ENCODE measurements at regions not wholly inside any gene's neighbourhood (a gene's known extent, or its start where the extent isn't known, plus 50 kb on each side); places are given as distances from the start of the nearest gene placed in this dataset.
"Not testable (repeated sequence)": the region's sequence is repeated elsewhere in the genome, so short reads cannot be mapped to it uniquely, and the experiment has no call there.

DNA sequence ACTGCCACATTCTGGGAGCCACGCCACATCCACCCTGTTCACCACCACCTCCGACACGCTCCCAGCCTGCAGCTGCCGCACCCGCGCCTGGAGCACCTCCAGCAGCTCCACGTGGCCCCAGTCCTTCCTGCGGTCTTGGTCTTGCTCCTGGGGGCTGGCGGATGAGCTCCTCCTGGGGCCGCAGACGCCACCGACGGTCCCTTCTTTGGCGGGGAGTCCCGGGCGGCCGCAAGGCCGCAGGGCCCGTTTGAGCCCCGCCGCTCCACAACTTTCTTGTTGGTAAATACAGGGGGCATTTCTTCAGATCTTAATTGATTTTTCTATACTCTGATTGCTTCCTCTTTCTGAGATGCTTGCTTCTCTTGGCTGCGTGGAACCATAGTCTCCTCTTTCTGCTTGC is 75.3 kb upstream of the MED13 start:
- H3K4me1 ChIP-seq (ENCODE audit: insufficient read depth, low read length, poor library complexity, severe bottlenecking): no peaks in the 10 kb centered on the region
- ChIA-PET POLR2A (ENCODE audit: low non-redundant PET) (no interaction called here), CTCF (interaction anchor here (0.6 kb wide), 1 partner anchor 59 kb away, joined by 4 read pairs; no protein-coding TSS in a partner anchor)
- H3K4me3 ChIP-seq (ENCODE audit: low read depth, low read length, poor library complexity, severe bottlenecking): no peak overlapping the region
- H3K9me3 ChIP-seq (ENCODE audit: low read depth, low read length, poor library complexity, severe bottlenecking): no peaks in the 10 kb centered on the region
- no peak overlapping the region for H3K27ac ChIP-seq (ENCODE audit: low read depth, low read length, poor library complexity, severe bottlenecking)
- no peak for DNase-seq (ENCODE audit: low spot score)
- BruUV-seq (replicated peaks): no TSS peak
- H3K36me3 ChIP-seq (ENCODE audit: insufficient read depth, low read length, poor library complexity, severe bottlenecking): no peaks in the 10 kb centered on the region
- TF ChIP-seq EZH2 (IDR thresholded peaks at IDR 0.05; ENCODE audit: borderline replicate concordance, low read depth, low read length, poor library complexity, severe bottlenecking): no peak
- TF ChIP-seq, protein P1, sequence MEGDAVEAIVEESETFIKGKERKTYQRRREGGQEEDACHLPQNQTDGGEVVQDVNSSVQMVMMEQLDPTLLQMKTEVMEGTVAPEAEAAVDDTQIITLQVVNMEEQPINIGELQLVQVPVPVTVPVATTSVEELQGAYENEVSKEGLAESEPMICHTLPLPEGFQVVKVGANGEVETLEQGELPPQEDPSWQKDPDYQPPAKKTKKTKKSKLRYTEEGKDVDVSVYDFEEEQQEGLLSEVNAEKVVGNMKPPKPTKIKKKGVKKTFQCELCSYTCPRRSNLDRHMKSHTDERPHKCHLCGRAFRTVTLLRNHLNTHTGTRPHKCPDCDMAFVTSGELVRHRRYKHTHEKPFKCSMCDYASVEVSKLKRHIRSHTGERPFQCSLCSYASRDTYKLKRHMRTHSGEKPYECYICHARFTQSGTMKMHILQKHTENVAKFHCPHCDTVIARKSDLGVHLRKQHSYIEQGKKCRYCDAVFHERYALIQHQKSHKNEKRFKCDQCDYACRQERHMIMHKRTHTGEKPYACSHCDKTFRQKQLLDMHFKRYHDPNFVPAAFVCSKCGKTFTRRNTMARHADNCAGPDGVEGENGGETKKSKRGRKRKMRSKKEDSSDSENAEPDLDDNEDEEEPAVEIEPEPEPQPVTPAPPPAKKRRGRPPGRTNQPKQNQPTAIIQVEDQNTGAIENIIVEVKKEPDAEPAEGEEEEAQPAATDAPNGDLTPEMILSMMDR (conservative IDR thresholded peaks at IDR 0.05; ENCODE audit: low read depth, low read length): no peak
- no peaks in the 10 kb centered on the region for H3K27me3 ChIP-seq (replicated peaks; ENCODE audit: insufficient read depth, low read depth, low read length, poor library complexity)
- intact Hi-C loops (cut with micrococcal nuclease; ENCODE audit: unreplicated experiment): no loop called here

- H3K4me1 ChIP-seq (ENCODE audit: insufficient read depth, low read length, poor library complexity, severe bottlenecking); POLR2A ChIA-PET (ENCODE audit: low non-redundant PET); H3K9me3 ChIP-seq (ENCODE audit: low read depth, low read length, poor library complexity, severe bottlenecking); H3K4me3 ChIP-seq (ENCODE audit: low read depth, low read length, poor library complexity, severe bottlenecking); H3K36me3 ChIP-seq (ENCODE audit: insufficient read depth, low read length, poor library complexity, severe bottlenecking); H3K27me3 ChIP-seq (replicated peaks; ENCODE audit: insufficient read depth, low read depth, low read length, poor library complexity); H3K27ac ChIP-seq (ENCODE audit: low read depth, low read length, poor library complexity, severe bottlenecking); DNase-seq (ENCODE audit: low spot score); BruUV-seq (replicated peaks); intact Hi-C loops (cut with micrococcal nuclease; ENCODE audit: unreplicated experiment): not testable (repeated sequence)
- CTCF ChIA-PET: interaction anchor here (0.6 kb wide), 1 partner anchor 59 kb away, joined by 4 read pairs; no protein-coding TSS in a partner anchor
Measured at GRCh38 chr17:62139690-62140354, 74.7 kb upstream of the MED13 start.

GRCh38 chr17:62139141-62139540 is 74.1 kb upstream of the MED13 start:
- Histone ChIP-seq H3K4me3 (ENCODE audit: low read depth, low read length, poor library complexity, severe bottlenecking) (no peak overlapping the region), H3K27ac (ENCODE audit: low read depth, low read length, poor library complexity, severe bottlenecking) (no peak overlapping the region), H3K9me3 (ENCODE audit: low read depth, low read length, poor library complexity, severe bottlenecking) (no peaks in the 10 kb centered on the region), H3K4me1 (ENCODE audit: insufficient read depth, low read length, poor library complexity, severe bottlenecking) (no peaks in the 10 kb centered on the region), H3K27me3 (replicated peaks; ENCODE audit: insufficient read depth, low read depth, low read length, poor library complexity) (no peaks in the 10 kb centered on the region), H3K36me3 (ENCODE audit: insufficient read depth, low read length, poor library complexity, severe bottlenecking) (no peaks in the 10 kb centered on the region)
- intact Hi-C loops (cut with micrococcal nuclease; ENCODE audit: unreplicated experiment): no loop called here
- TF ChIP-seq EZH2 (IDR thresholded peaks at IDR 0.05; ENCODE audit: borderline replicate concordance, low read depth, low read length, poor library complexity, severe bottlenecking): no peak
- TF ChIP-seq, protein P1 (conservative IDR thresholded peaks at IDR 0.05; ENCODE audit: low read depth, low read length): no peak
- no peak for DNase-seq (ENCODE audit: low spot score)
- ChIA-PET CTCF (interaction anchor here (0.9 kb wide), 1 partner anchor 30 kb away, joined by 4 read pairs; no protein-coding TSS in a partner anchor), POLR2A (ENCODE audit: low non-redundant PET) (no interaction called here)
- BruUV-seq (replicated peaks): no TSS peak

- H3K27me3 ChIP-seq (replicated peaks; ENCODE audit: insufficient read depth, low read depth, low read length, poor library complexity); H3K36me3 ChIP-seq (ENCODE audit: insufficient read depth, low read length, poor library complexity, severe bottlenecking); intact Hi-C loops (cut with micrococcal nuclease; ENCODE audit: unreplicated experiment); H3K9me3 ChIP-seq (ENCODE audit: low read depth, low read length, poor library complexity, severe bottlenecking); H3K4me1 ChIP-seq (ENCODE audit: insufficient read depth, low read length, poor library complexity, severe bottlenecking); POLR2A ChIA-PET (ENCODE audit: low non-redundant PET); H3K27ac ChIP-seq (ENCODE audit: low read depth, low read length, poor library complexity, severe bottlenecking); BruUV-seq (replicated peaks): not testable (repeated sequence)
- peak; percentile 16 for DNase-seq (ENCODE audit: low spot score)
- CTCF ChIA-PET: interaction anchor here (0.9 kb wide), 1 partner anchor 29 kb away, joined by 4 read pairs; no protein-coding TSS in a partner anchor
- H3K4me3 ChIP-seq (ENCODE audit: low read depth, low read length, poor library complexity, severe bottlenecking): peak overlapping the region; percentile 31
Measured at GRCh38 chr17:62138676-62139121, 73.6 kb upstream of the MED13 start.

DNA sequence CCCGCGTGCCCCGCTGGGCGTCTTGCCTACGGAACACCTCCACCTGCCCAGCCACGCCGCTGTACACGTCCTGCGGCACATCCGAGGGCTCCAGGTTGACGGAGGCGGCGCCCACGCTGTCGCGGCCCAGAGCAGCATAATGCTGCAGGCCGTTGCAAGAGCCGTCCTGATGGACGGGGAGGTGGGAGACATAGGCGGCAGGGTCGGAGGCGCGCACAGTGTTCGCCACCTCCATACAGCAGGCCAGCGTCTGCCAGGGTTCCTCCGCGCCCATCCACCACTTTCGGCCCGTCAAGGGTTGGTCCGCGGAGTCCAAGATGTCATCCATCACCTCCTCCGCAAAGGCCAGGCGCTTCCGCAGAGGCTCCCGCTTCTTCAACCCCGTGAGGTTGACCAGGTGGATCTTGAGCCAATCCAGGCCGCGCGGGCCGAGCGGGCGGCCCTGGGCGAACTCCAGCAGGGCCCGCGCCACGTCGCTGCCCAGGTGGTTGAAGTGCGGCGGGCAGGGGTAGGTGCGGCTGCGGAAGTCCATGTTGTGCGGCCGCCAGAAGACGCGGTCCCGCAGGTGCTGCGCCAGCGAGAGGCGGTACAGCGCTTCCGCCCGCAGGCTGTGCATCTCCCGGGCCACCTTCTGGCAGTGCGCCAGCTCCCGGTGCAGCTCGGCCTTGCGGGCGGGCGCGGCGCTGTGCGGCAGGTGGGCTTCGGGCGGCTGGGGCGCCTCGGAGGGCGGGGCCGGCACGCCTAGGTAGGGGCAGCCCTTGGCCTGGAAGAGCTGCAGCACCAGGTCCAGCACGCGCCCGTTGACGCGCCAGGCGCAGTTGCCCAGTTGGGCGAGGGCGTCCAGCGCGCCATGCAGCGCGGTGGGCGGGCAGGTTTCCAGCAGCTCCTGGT is 72.9 kb upstream of the MED13 start:
- CTCF ChIA-PET; H3K9me3 ChIP-seq (ENCODE audit: low read depth, low read length, poor library complexity, severe bottlenecking); H3K27me3 ChIP-seq (replicated peaks; ENCODE audit: insufficient read depth, low read depth, low read length, poor library complexity); H3K36me3 ChIP-seq (ENCODE audit: insufficient read depth, low read length, poor library complexity, severe bottlenecking); H3K4me1 ChIP-seq (ENCODE audit: insufficient read depth, low read length, poor library complexity, severe bottlenecking); BruUV-seq (replicated peaks); POLR2A ChIA-PET (ENCODE audit: low non-redundant PET); H3K27ac ChIP-seq (ENCODE audit: low read depth, low read length, poor library complexity, severe bottlenecking); intact Hi-C loops (cut with micrococcal nuclease; ENCODE audit: unreplicated experiment): not testable (repeated sequence)
- peak overlapping the region; percentile 31 for H3K4me3 ChIP-seq (ENCODE audit: low read depth, low read length, poor library complexity, severe bottlenecking)
- peak; percentile 9 for DNase-seq (ENCODE audit: low spot score)
